HL-60 (cell line): ENCODE measurements at regions not wholly inside any gene's neighbourhood (a gene's known extent, or its start where the extent isn't known, plus 50 kb on each side); places are given as distances from the start of the nearest gene placed in this dataset.

Experiments used
- POLR2AphosphoS5 ChIP-seq: IDR thresholded peaks from 2 replicates; pipeline ENCODE4 v1.6.1; 2012; ENCODE audit warnings: low read depth
- REST ChIP-seq: IDR thresholded peaks from 2 replicates; pipeline ENCODE4 v1.6.1; 2012; ENCODE audit warnings: low read depth; ENCODE audit not compliant: insufficient replicate concordance
- SPI1 ChIP-seq: IDR thresholded peaks from 2 replicates; pipeline ENCODE4 v1.6.1; 2012; ENCODE audit warnings: low read depth, mild to moderate bottlenecking, borderline replicate concordance
- TF ChIP-seq, protein P1 (sequence below): IDR thresholded peaks from one replicate; pipeline ENCODE4 v1.5.1; 2011; ENCODE audit warnings: low read length, control low read depth, inconsistent platforms; ENCODE audit not compliant: insufficient read depth

- TF ChIP-seq, protein P1, sequence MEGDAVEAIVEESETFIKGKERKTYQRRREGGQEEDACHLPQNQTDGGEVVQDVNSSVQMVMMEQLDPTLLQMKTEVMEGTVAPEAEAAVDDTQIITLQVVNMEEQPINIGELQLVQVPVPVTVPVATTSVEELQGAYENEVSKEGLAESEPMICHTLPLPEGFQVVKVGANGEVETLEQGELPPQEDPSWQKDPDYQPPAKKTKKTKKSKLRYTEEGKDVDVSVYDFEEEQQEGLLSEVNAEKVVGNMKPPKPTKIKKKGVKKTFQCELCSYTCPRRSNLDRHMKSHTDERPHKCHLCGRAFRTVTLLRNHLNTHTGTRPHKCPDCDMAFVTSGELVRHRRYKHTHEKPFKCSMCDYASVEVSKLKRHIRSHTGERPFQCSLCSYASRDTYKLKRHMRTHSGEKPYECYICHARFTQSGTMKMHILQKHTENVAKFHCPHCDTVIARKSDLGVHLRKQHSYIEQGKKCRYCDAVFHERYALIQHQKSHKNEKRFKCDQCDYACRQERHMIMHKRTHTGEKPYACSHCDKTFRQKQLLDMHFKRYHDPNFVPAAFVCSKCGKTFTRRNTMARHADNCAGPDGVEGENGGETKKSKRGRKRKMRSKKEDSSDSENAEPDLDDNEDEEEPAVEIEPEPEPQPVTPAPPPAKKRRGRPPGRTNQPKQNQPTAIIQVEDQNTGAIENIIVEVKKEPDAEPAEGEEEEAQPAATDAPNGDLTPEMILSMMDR, result no peak
- TF ChIP-seq REST (no peak), POLR2AphosphoS5 (no peak), SPI1 (no peak)
These were observed 120.5 kb upstream of the WNT4 start for GRCh38 chr1:22263359-22263758.
